Mucosa of descending colon (tissue), 3 donors: ENCODE measurements at regions not wholly inside any gene's neighbourhood (a gene's known extent, or its start where the extent isn't known, plus 50 kb on each side); places are given as distances from the start of the nearest gene placed in this dataset.

Experiments used
- ATAC-seq: fragments of 200-7000 bp; cut with Tn5 transposase; one replicate; pipeline ENCODE4 v1.9.1; 2020; ENCODE audit warnings: mild to moderate bottlenecking, moderate library complexity
- DNase-seq, 3 donors: peaks; one replicate each; pipeline ENCODE4 v3.0.0-alpha.2; 2020
- H3K36me3 ChIP-seq: fragments of 200-600 bp; one replicate; pipeline ENCODE4 v1.8.0; 2021; ENCODE audit warnings: low read depth, mild to moderate bottlenecking
- H3K4me1 ChIP-seq: fragments of 200-600 bp; one replicate; pipeline ENCODE4 v1.8.0; 2021; ENCODE audit warnings: low read depth, mild to moderate bottlenecking
- H3K4me3 ChIP-seq: fragments of 200-600 bp; one replicate; pipeline ENCODE4 v1.8.0; 2021; ENCODE audit warnings: mild to moderate bottlenecking
- H3K9me3 ChIP-seq: fragments of 200-600 bp; one replicate; pipeline ENCODE4 v1.8.0; 2021; ENCODE audit warnings: mild to moderate bottlenecking
- CTCF ChIP-seq: fragments of 200-600 bp; IDR thresholded peaks from one replicate; pipeline ENCODE4 v1.8.0; 2022; ENCODE audit warnings: antibody characterized with exemption, mild to moderate bottlenecking
- intact Hi-C, 2 donors: fragments of 100-400 bp; cut with DNase I in 1 of 2; cut with micrococcal nuclease in 1 of 2; formaldehyde crosslinking; loops; one replicate each; pipeline versions ENCODE4 v1.11.0 to v1.11.1; 2022; cut with DNase I, micrococcal nuclease
- donor health status: DM: no; HTN: no; CAD: no; lungs with moderate emphysema.
- donor health status: DM: no; HTN: no; CAD: no.
- donor health status: DM: no; HTN: yes; CAD: no.

- Histone ChIP-seq H3K9me3 (no peaks in the 10 kb centered on the region), H3K36me3 (no peaks in the 10 kb centered on the region), H3K4me3 (no peak overlapping the region), H3K4me1 (no peaks in the 10 kb centered on the region)
- intact Hi-C loops = no loop called here
- TF ChIP-seq CTCF = no peak
- ATAC-seq = no peak
- no peak for DNase-seq
Observed at GRCh38 chr1:170377440-170377839, 154.5 kb upstream of the GORAB start.

- Histone ChIP-seq H3K4me1 (no peaks in the 10 kb centered on the region), H3K36me3 (no peaks in the 10 kb centered on the region), H3K9me3 (no peaks in the 10 kb centered on the region), H3K4me3 (no peak overlapping the region)
- TF ChIP-seq CTCF = no peak
- ATAC-seq = no peak
- intact Hi-C loops = no loop called here
- no peak for DNase-seq
Observed at GRCh38 chr1:170377896-170378634, 153.9 kb upstream of the GORAB start.

- DNase-seq (no peak), ATAC-seq (no peak)
- Histone ChIP-seq H3K4me3 (no peak overlapping the region), H3K36me3 (no peaks in the 10 kb centered on the region), H3K9me3 (no peaks in the 10 kb centered on the region), H3K4me1 (no peaks in the 10 kb centered on the region)
- intact Hi-C loops = no loop called here
- TF ChIP-seq CTCF = no peak
Observed at GRCh38 chr1:170385750-170386149, 146.2 kb upstream of the GORAB start.

GRCh38 chr1:170388489-170388888 is 143.5 kb upstream of the GORAB start:
- ATAC-seq (no peak), DNase-seq (no peak)
- Histone ChIP-seq H3K36me3 (no peaks in the 10 kb centered on the region), H3K4me3 (no peak overlapping the region), H3K4me1 (no peaks in the 10 kb centered on the region), H3K9me3 (no peaks in the 10 kb centered on the region)
- intact Hi-C loops = no loop called here
- TF ChIP-seq CTCF = no peak

GRCh38 chr1:170395149-170395548 is 136.8 kb upstream of the GORAB start:
- DNase-seq = no peak
- intact Hi-C loops = no loop called here
- TF ChIP-seq CTCF = no peak
- Histone ChIP-seq H3K4me3 (no peak overlapping the region), H3K4me1 (no peaks in the 10 kb centered on the region), H3K36me3 (no peaks in the 10 kb centered on the region), H3K9me3 (no peaks in the 10 kb centered on the region)
- no peak for ATAC-seq

GRCh38 chr1:170397061-170397460 is 134.9 kb upstream of the GORAB start:
- intact Hi-C loops = no loop called here
- no peak for DNase-seq
- ATAC-seq = no peak

More at GRCh38 chr1:170397061-170397460, 134.9 kb upstream of the GORAB start:
- no peak for TF ChIP-seq CTCF
- Histone ChIP-seq H3K4me3 (no peak overlapping the region), H3K4me1 (no peaks in the 10 kb centered on the region), H3K9me3 (no peaks in the 10 kb centered on the region), H3K36me3 (no peaks in the 10 kb centered on the region)
